Stomach smooth muscle (tissue), 2 donors: ENCODE measurements at regions not wholly inside any gene's neighbourhood (a gene's known extent, or its start where the extent isn't known, plus 50 kb on each side); places are given as distances from the start of the nearest gene placed in this dataset.
"Not testable (repeated sequence)": the region's sequence is repeated elsewhere in the genome, so short reads cannot be mapped to it uniquely, and the experiment has no call there.

ENCODE experiments used
- H3K27ac ChIP-seq: one replicate; pipeline ENCODE4 v1.7.0; 2013; ENCODE audit warnings: mild to moderate bottlenecking, low read length, inconsistent platforms
- H3K27me3 ChIP-seq, 2 donors: one replicate each; pipeline ENCODE4 v1.7.0; 2013; ENCODE audit warnings: low read length in 2 of 2; ENCODE audit not compliant: insufficient read depth in 2 of 2, control insufficient read depth in 1 of 2
- H3K36me3 ChIP-seq, 2 donors: one replicate each; pipeline ENCODE4 v1.7.0; 2013; ENCODE audit warnings: low read length in 2 of 2; ENCODE audit not compliant: control insufficient read depth in 2 of 2, insufficient read depth in 2 of 2
- H3K4me1 ChIP-seq: one replicate; pipeline ENCODE4 v1.7.0; 2013; ENCODE audit warnings: low read length; ENCODE audit not compliant: control insufficient read depth, insufficient read depth
- H3K4me3 ChIP-seq, 2 donors: one replicate each; pipeline ENCODE4 v1.7.0; 2013; ENCODE audit warnings: low read length in 2 of 2
- H3K9ac ChIP-seq, 2 donors: one replicate each; pipeline ENCODE4 v1.7.0; 2013; ENCODE audit warnings: low read length in 2 of 2, mild to moderate bottlenecking in 1 of 2
- H3K9me3 ChIP-seq, 2 donors: one replicate each; pipeline ENCODE4 v1.7.0; 2013; ENCODE audit warnings: low read length in 2 of 2; ENCODE audit not compliant: control insufficient read depth in 2 of 2
- donor health status: healthy.
- donor health status: Pancreatic carcinoma.

GRCh38 chr6:81969011-81969410 lies 216.5 kb upstream of the TENT5A start:
- no peaks in the 10 kb centered on the region for H3K27me3 ChIP-seq
- H3K4me1 ChIP-seq: no peaks in the 10 kb centered on the region
- no peak overlapping the region for H3K4me3 ChIP-seq
- no peaks in the 10 kb centered on the region for H3K36me3 ChIP-seq
- H3K9me3 ChIP-seq: no peaks in the 10 kb centered on the region
- H3K27ac ChIP-seq: no peak overlapping the region
- no peak overlapping the region for H3K9ac ChIP-seq

- no peaks in the 10 kb centered on the region for H3K9me3 ChIP-seq
- H3K36me3 ChIP-seq: no peaks in the 10 kb centered on the region
- no peaks in the 10 kb centered on the region for H3K27me3 ChIP-seq
- no peak overlapping the region for H3K27ac ChIP-seq
- no peak overlapping the region for H3K9ac ChIP-seq
- no peaks in the 10 kb centered on the region for H3K4me1 ChIP-seq
- H3K4me3 ChIP-seq: no peak overlapping the region
These were observed 214.5 kb upstream of the TENT5A start for GRCh38 chr6:81966968-81967367.

- Histone ChIP-seq H3K4me3 (no peak overlapping the region), H3K9ac (no peak overlapping the region), H3K9me3 (no peaks in the 10 kb centered on the region), H3K4me1 (no peaks in the 10 kb centered on the region), H3K27ac (no peak overlapping the region), H3K27me3 (no peaks in the 10 kb centered on the region), H3K36me3 (no peaks in the 10 kb centered on the region)
These were observed 209.7 kb upstream of the TENT5A start for GRCh38 chr6:81962198-81962597.

- H3K27me3 ChIP-seq: no peaks in the 10 kb centered on the region
- no peak overlapping the region for H3K9ac ChIP-seq
- H3K4me3 ChIP-seq: no peak overlapping the region
- no peaks in the 10 kb centered on the region for H3K36me3 ChIP-seq
- no peak overlapping the region for H3K27ac ChIP-seq
- no peaks in the 10 kb centered on the region for H3K4me1 ChIP-seq
- no peaks in the 10 kb centered on the region for H3K9me3 ChIP-seq
These were observed 198.4 kb upstream of the TENT5A start for GRCh38 chr6:81950877-81951276.

- Histone ChIP-seq H3K4me1 (no peaks in the 10 kb centered on the region), H3K9me3 (no peaks in the 10 kb centered on the region), H3K9ac (no peak overlapping the region), H3K27ac (no peak overlapping the region), H3K36me3 (no peaks in the 10 kb centered on the region), H3K27me3 (no peaks in the 10 kb centered on the region), H3K4me3 (no peak overlapping the region)
These were observed 196.4 kb upstream of the TENT5A start for GRCh38 chr6:81948861-81949260.

GRCh38 chr6:81948196-81948595 lies 195.7 kb upstream of the TENT5A start:
- H3K9ac ChIP-seq, H3K4me3 ChIP-seq, H3K36me3 ChIP-seq, H3K27ac ChIP-seq, H3K27me3 ChIP-seq, H3K4me1 ChIP-seq, H3K9me3 ChIP-seq: not testable (repeated sequence)

GRCh38 chr6:81944661-81945060 lies 192.2 kb upstream of the TENT5A start:
- H3K4me1 ChIP-seq: peaks cover 4% of the 10 kb centered on the region
- H3K27me3 ChIP-seq: no peaks in the 10 kb centered on the region
- no peak overlapping the region for H3K4me3 ChIP-seq
- H3K27ac ChIP-seq: no peak overlapping the region
- no peak overlapping the region for H3K9ac ChIP-seq
- H3K36me3 ChIP-seq: no peaks in the 10 kb centered on the region
- no peaks in the 10 kb centered on the region for H3K9me3 ChIP-seq

- not testable (repeated sequence) for H3K4me3 ChIP-seq, H3K9me3 ChIP-seq, H3K27me3 ChIP-seq, H3K36me3 ChIP-seq, H3K4me1 ChIP-seq, H3K27ac ChIP-seq, H3K9ac ChIP-seq
These were observed 190.4 kb upstream of the TENT5A start for GRCh38 chr6:81942842-81943241.

- no peaks in the 10 kb centered on the region for H3K9me3 ChIP-seq
- no peak overlapping the region for H3K4me3 ChIP-seq
- H3K27me3 ChIP-seq: no peaks in the 10 kb centered on the region
- no peak overlapping the region for H3K27ac ChIP-seq
- no peaks in the 10 kb centered on the region for H3K36me3 ChIP-seq
- H3K4me1 ChIP-seq: peaks cover 4% of the 10 kb centered on the region
- H3K9ac ChIP-seq: no peak overlapping the region
These were observed 189.5 kb upstream of the TENT5A start for GRCh38 chr6:81942067-81942370.

- H3K9ac ChIP-seq: no peak overlapping the region
- no peak overlapping the region for H3K27ac ChIP-seq
- H3K27me3 ChIP-seq: no peaks in the 10 kb centered on the region
- H3K9me3 ChIP-seq: no peaks in the 10 kb centered on the region
- peaks cover 4% of the 10 kb centered on the region for H3K4me1 ChIP-seq
- H3K4me3 ChIP-seq: no peak overlapping the region
- H3K36me3 ChIP-seq: no peaks in the 10 kb centered on the region
These were observed 188.0 kb upstream of the TENT5A start for GRCh38 chr6:81940451-81940985.

GRCh38 chr6:81939766-81940165 lies 187.3 kb upstream of the TENT5A start:
- H3K9ac ChIP-seq: no peak overlapping the region
- H3K4me3 ChIP-seq: no peak overlapping the region
- H3K4me1 ChIP-seq: peaks cover 4% of the 10 kb centered on the region
- H3K9me3 ChIP-seq: no peaks in the 10 kb centered on the region
- no peak overlapping the region for H3K27ac ChIP-seq
- no peaks in the 10 kb centered on the region for H3K36me3 ChIP-seq
- H3K27me3 ChIP-seq: no peaks in the 10 kb centered on the region
